Osteoblast (primary cell): ENCODE measurements at regions not wholly inside any gene's neighbourhood (a gene's known extent, or its start where the extent isn't known, plus 50 kb on each side); places are given as distances from the start of the nearest gene placed in this dataset.

Experiments
- DNase-seq: peaks from one replicate; pipeline ENCODE4 v3.0.0; 2011; ENCODE audit warnings: low spot score, mixed read lengths; ENCODE audit not compliant: insufficient read length; ENCODE audit errors: missing footprints
- H2AFZ ChIP-seq: 2 replicates; pipeline ENCODE4 v1.6.0; 2011; ENCODE audit warnings: mild to moderate bottlenecking, low read length
- H3K27ac ChIP-seq: 2 replicates; pipeline ENCODE4 v1.5.1; 2011; ENCODE audit warnings: mild to moderate bottlenecking, low read depth, low read length, moderate library complexity
- H3K27me3 ChIP-seq: 2 replicates; pipeline ENCODE4 v1.6.0; 2012; ENCODE audit warnings: mild to moderate bottlenecking, control low read depth, inconsistent platforms, low read length, moderate library complexity; ENCODE audit not compliant: insufficient read depth
- H3K36me3 ChIP-seq: 2 replicates; pipeline ENCODE4 v1.5.1; 2011; ENCODE audit warnings: mild to moderate bottlenecking, low read length, control low read depth, moderate library complexity; ENCODE audit not compliant: insufficient read depth
- H3K4me1 ChIP-seq: 2 replicates; pipeline ENCODE4 v1.5.1; 2011; ENCODE audit warnings: mild to moderate bottlenecking, low read length, control low read depth, moderate library complexity; ENCODE audit not compliant: insufficient read depth
- H3K4me2 ChIP-seq: 2 replicates; pipeline ENCODE4 v1.6.0; 2011; ENCODE audit warnings: mild to moderate bottlenecking, low read length; ENCODE audit not compliant: insufficient read depth
- H3K4me3 ChIP-seq: fragments of 200-600 bp; sonication (generic); 3 replicates; pipeline ENCODE4 v1.5.1; 2012; ENCODE audit warnings: mild to moderate bottlenecking, low read length, inconsistent platforms; ENCODE audit not compliant: insufficient read depth
- H3K79me2 ChIP-seq: 2 replicates; pipeline ENCODE4 v1.6.0; 2012; ENCODE audit warnings: mild to moderate bottlenecking, low read length, control low read depth, inconsistent platforms; ENCODE audit not compliant: insufficient read depth
- H3K9me3 ChIP-seq: 2 replicates; pipeline ENCODE4 v1.5.1; 2011; ENCODE audit warnings: low read depth, low read length, control low read depth
- H4K20me1 ChIP-seq: 2 replicates; pipeline ENCODE4 v1.6.0; 2012; ENCODE audit warnings: mild to moderate bottlenecking, low read length, control low read depth; ENCODE audit not compliant: insufficient read depth
- TF ChIP-seq, protein P1 (sequence below): IDR thresholded peaks from 2 replicates; pipeline ENCODE4 v1.5.1; 2011; ENCODE audit warnings: mild to moderate bottlenecking, low read depth, low read length, moderate library complexity; ENCODE audit errors: extremely low read depth

DNA sequence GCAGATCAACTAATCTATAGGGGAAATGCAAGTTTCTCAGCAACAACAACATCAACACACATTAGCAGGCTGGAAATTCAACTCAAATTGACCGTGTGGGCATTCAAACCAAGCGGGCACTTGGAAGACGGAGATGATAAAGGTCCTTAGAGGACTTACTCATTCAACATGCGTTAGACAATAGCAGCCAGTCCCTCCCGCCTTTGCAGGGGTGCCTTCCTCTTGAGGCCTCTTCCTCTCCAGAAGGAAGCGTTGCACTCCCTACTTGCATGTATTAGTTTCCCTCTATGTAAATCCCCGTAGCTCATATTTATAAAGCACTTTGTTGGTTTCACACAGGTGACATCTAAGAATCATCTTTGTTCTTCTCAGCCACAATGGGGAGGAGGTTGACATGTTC lies 300.8 kb upstream of the STXBP5 start:
- no peaks in the 10 kb centered on the region for H3K9me3 ChIP-seq
- no peaks in the 10 kb centered on the region for H3K79me2 ChIP-seq
- no peak for DNase-seq
- H3K4me3 ChIP-seq, result no peak overlapping the region
- H3K27me3 ChIP-seq, result no peaks in the 10 kb centered on the region
- H4K20me1 ChIP-seq, result no peaks in the 10 kb centered on the region
- no peaks in the 10 kb centered on the region for H3K36me3 ChIP-seq
- TF ChIP-seq, protein P1, sequence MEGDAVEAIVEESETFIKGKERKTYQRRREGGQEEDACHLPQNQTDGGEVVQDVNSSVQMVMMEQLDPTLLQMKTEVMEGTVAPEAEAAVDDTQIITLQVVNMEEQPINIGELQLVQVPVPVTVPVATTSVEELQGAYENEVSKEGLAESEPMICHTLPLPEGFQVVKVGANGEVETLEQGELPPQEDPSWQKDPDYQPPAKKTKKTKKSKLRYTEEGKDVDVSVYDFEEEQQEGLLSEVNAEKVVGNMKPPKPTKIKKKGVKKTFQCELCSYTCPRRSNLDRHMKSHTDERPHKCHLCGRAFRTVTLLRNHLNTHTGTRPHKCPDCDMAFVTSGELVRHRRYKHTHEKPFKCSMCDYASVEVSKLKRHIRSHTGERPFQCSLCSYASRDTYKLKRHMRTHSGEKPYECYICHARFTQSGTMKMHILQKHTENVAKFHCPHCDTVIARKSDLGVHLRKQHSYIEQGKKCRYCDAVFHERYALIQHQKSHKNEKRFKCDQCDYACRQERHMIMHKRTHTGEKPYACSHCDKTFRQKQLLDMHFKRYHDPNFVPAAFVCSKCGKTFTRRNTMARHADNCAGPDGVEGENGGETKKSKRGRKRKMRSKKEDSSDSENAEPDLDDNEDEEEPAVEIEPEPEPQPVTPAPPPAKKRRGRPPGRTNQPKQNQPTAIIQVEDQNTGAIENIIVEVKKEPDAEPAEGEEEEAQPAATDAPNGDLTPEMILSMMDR, result no peak
- peaks cover 25% of the 10 kb centered on the region for H3K4me1 ChIP-seq
- H3K4me2 ChIP-seq, result no peak overlapping the region
- no peak overlapping the region for H3K27ac ChIP-seq
- peak overlapping the region; percentile 52 for H2AFZ ChIP-seq

DNA sequence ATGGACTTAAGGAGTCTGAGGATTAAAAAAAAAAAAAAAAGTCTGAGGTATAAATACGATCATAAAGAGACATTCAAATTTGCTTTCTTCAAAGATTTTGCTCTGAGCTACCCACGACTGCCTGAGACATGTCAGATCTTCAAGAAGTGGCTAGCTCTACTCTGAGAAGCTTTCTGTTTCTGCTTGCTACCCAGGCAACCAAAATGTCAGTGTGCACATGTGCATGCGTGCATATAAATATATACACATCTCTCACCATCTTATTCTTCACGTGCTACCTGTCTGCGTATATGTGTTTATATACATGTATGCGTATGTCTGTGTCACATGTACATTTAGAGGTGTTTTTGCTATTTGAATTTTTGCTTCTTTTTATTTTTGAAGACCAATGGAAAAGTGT lies 299.6 kb upstream of the STXBP5 start:
- Histone ChIP-seq H3K4me3 (no peak overlapping the region), H2AFZ (no peak overlapping the region), H4K20me1 (no peaks in the 10 kb centered on the region), H3K27ac (no peak overlapping the region), H3K36me3 (no peaks in the 10 kb centered on the region), H3K79me2 (no peaks in the 10 kb centered on the region), H3K4me2 (no peak overlapping the region), H3K27me3 (no peaks in the 10 kb centered on the region), H3K4me1 (peaks cover 25% of the 10 kb centered on the region), H3K9me3 (no peaks in the 10 kb centered on the region)
- DNase-seq, result no peak
- TF ChIP-seq, protein P1, result no peak

DNA sequence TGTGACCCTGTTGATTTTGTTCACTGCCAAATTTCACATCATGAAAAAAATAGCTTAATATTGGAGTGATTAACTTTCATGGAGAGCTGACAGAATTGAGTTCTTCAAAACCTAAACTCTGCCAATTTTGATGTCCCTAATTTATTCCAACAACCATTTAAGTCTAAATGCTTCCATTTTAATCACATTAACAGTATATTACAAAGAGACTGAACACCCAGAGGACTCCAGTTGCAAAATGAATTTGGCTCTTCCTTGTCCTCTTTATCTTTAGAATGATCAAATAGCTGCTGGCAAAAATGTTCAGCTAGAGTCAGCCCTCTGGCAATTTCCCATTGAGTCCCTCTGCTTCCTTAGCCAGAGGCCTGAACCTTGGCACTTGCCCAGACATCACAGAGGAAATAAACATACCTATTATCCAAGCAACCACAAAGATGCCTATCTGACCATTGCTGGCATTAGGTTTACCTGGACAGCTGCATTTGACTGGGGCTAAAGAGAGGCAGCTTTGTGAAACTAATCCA lies 299.0 kb upstream of the STXBP5 start:
- Histone ChIP-seq H3K36me3 (no peaks in the 10 kb centered on the region), H3K4me3 (no peak overlapping the region), H3K79me2 (no peaks in the 10 kb centered on the region), H3K4me2 (no peak overlapping the region), H3K4me1 (peaks cover 25% of the 10 kb centered on the region), H3K27me3 (no peaks in the 10 kb centered on the region), H2AFZ (no peak overlapping the region), H3K9me3 (no peaks in the 10 kb centered on the region), H3K27ac (peak overlapping the region; percentile 25), H4K20me1 (no peaks in the 10 kb centered on the region)
- TF ChIP-seq, protein P1, result no peak
- no peak for DNase-seq

DNA sequence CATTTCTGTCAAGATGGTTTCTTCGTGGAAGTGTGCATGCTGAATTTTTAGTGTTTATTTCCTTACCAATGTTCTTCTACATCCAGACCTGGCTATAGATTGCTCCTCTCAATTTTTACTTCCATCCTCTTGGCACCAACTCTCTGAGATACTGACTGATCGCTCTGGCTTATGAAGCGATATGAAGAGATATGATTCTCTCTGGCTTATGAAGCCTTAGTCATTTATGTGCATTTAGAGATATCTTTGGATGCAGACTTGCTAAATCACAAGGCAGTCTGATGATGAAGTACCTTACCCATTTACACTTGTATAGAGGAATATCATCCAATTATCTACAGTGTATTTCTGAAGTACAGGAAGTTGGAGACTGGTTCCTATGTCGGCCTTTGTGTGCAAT lies 295.4 kb upstream of the STXBP5 start:
- H3K4me2 ChIP-seq, result no peak overlapping the region
- no peak overlapping the region for H2AFZ ChIP-seq
- peaks cover 30% of the 10 kb centered on the region for H3K4me1 ChIP-seq
- TF ChIP-seq, protein P1, result no peak
- no peaks in the 10 kb centered on the region for H3K36me3 ChIP-seq
- H3K9me3 ChIP-seq, result no peaks in the 10 kb centered on the region
- no peak for DNase-seq
- no peaks in the 10 kb centered on the region for H3K27me3 ChIP-seq
- no peak overlapping the region for H3K27ac ChIP-seq
- peaks cover 20% of the 10 kb centered on the region for H3K79me2 ChIP-seq
- no peaks in the 10 kb centered on the region for H4K20me1 ChIP-seq
- no peak overlapping the region for H3K4me3 ChIP-seq
